PC-3 (cell line): ENCODE measurements at regions not wholly inside any gene's neighbourhood (a gene's known extent, or its start where the extent isn't known, plus 50 kb on each side); places are given as distances from the start of the nearest gene placed in this dataset.

ENCODE experiments used
- ATAC-seq: fragments of 200-7000 bp; cut with Tn5 transposase; 2 replicates; pipeline ENCODE4 v1.9.1; 2020; ENCODE audit warnings: mild to moderate bottlenecking, moderate library complexity
- BruUV-seq: library from RNA; stranded (reverse); fragments of 400-500 nt; replicated peaks from 2 replicates; lab custom pipeline; 2021; lab: Mats Ljungman, UMichigan
- CTCF ChIA-PET: fragments of 300-600 bp; sonication (Branson Sonifier 250); formaldehyde crosslinking; loops from one replicate; lab custom pipeline; 2022; ENCODE audit warnings: antibody characterized with exemption; lab: Charles Lee
- POLR2A ChIA-PET: fragments of 300-600 bp; sonication (Branson Sonifier 250); formaldehyde crosslinking; loops from one replicate; lab custom pipeline; 2022; ENCODE audit warnings: antibody characterized with exemption; ENCODE audit not compliant: unreplicated experiment; lab: Charles Lee
- DNase-seq: peaks from one replicate; pipeline ENCODE4 v3.0.0-alpha.2; 2015
- H2AFZ ChIP-seq: fragments of 300-600 bp; sonication (generic); 2 replicates; pipeline ENCODE4 v1.6.0; 2016; ENCODE audit warnings: antibody characterized with exemption, low read length
- H3F3A ChIP-seq: fragments of 300-600 bp; sonication (generic); one replicate; pipeline ENCODE4 v1.6.0; 2017; ENCODE audit warnings: antibody characterized with exemption, low read length, control low read depth, mild to moderate bottlenecking; ENCODE audit not compliant: unreplicated experiment
- H3K27ac ChIP-seq: fragments of 300-600 bp; sonication (generic); 2 replicates; pipeline ENCODE4 v1.5.1; 2016; ENCODE audit warnings: mild to moderate bottlenecking, low read length
- H3K27me3 ChIP-seq: fragments of 300-600 bp; sonication (generic); 2 replicates; pipeline ENCODE4 v1.6.1; 2016; ENCODE audit warnings: low read length, mixed read lengths
- H3K36me3 ChIP-seq: fragments of 300-600 bp; sonication (generic); 2 replicates; pipeline ENCODE4 v1.6.1; 2016; ENCODE audit warnings: low read depth, mixed run types, low read length, mixed read lengths
- H3K4me1 ChIP-seq: fragments of 300-600 bp; sonication (generic); 2 replicates; pipeline ENCODE4 v1.5.1; 2016; ENCODE audit warnings: low read length; ENCODE audit not compliant: insufficient read depth
- H3K4me2 ChIP-seq: fragments of 300-600 bp; sonication (generic); 2 replicates; pipeline ENCODE4 v1.6.0; 2016; ENCODE audit warnings: low read length
- H3K4me3 ChIP-seq: fragments of 300-600 bp; sonication (generic); 2 replicates; pipeline ENCODE4 v1.5.1; 2016; ENCODE audit warnings: mild to moderate bottlenecking, low read length, mixed read lengths
- H3K79me2 ChIP-seq: fragments of 300-600 bp; sonication (generic); 2 replicates; pipeline ENCODE4 v1.6.1; 2017; ENCODE audit warnings: low read length, mixed read lengths
- H3K9ac ChIP-seq: fragments of 300-600 bp; sonication (generic); 2 replicates; pipeline ENCODE4 v1.6.0; 2016; ENCODE audit warnings: mild to moderate bottlenecking, low read length
- H3K9me2 ChIP-seq: fragments of 300-600 bp; sonication (generic); replicated peaks from 2 replicates; pipeline ENCODE4 v1.6.1; 2016; ENCODE audit warnings: mixed run types, low read length, mixed read lengths
- H3K9me3 ChIP-seq: fragments of 300-600 bp; sonication (generic); 2 replicates; pipeline ENCODE4 v1.6.1; 2016; ENCODE audit warnings: low read length, mixed read lengths
- H4K20me1 ChIP-seq: fragments of 300-600 bp; sonication (generic); 2 replicates; pipeline ENCODE4 v1.6.1; 2016; ENCODE audit warnings: low read length, mixed read lengths
- EZH2 ChIP-seq: fragments of 300-600 bp; sonication (generic); IDR thresholded peaks from one replicate; pipeline ENCODE4 v1.6.1; 2017; ENCODE audit warnings: antibody characterized with exemption, mild to moderate bottlenecking, low read length; ENCODE audit not compliant: unreplicated experiment
- EZH2phosphoT487 ChIP-seq: fragments of 300-600 bp; sonication (generic); IDR thresholded peaks from 2 replicates; pipeline ENCODE4 v1.6.1; 2018; ENCODE audit warnings: mild to moderate bottlenecking, antibody characterized with exemption, low read length, borderline replicate concordance
- intact Hi-C: fragments of 100-400 bp; cut with micrococcal nuclease; formaldehyde crosslinking; loops from 2 replicates; pipeline ENCODE4 v1.9.0; 2023
- TF ChIP-seq, protein P1 (sequence below): fragments of 300-600 bp; sonication (generic); conservative IDR thresholded peaks from 2 replicates; pipeline ENCODE4 v1.5.1; 2017; ENCODE audit warnings: antibody characterized with exemption, low read depth, mild to moderate bottlenecking, low read length

DNA sequence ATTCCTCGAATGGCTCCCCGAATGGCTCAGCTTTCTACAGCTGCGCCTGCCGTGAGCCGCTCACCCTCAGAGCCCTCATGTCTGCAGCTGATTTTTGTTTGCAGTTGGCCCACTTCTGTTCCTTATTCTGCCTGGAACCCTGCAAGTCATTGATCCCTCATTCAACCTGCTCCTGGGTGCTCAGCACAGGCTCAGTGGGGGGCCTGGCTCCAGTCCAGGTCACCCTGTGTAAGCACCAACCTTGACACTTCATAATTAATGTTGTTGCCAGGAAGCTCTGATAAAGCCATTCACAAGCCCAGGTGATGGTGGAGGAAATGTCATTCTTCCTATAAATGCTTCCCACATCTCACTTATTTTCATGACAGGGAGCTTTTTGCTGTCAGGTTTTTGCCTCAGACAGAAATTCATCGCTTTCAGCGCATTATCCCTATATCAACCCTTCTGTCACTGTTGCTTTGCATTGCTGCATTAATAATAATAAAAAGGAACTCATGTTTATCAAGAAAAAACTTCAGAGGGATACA is 85.7 kb downstream of the F11 start:
- H3K27me3 ChIP-seq, result peaks cover 29% of the 10 kb centered on the region
- no peak overlapping the region for H3K9ac ChIP-seq
- H3K9me3 ChIP-seq, result no peaks in the 10 kb centered on the region
- ATAC-seq (no peak), DNase-seq (no peak)
- no peaks in the 10 kb centered on the region for H3F3A ChIP-seq
- H2AFZ ChIP-seq, result no peak overlapping the region
- ChIA-PET CTCF (no interaction called here), POLR2A (no interaction called here)
- H4K20me1 ChIP-seq, result no peaks in the 10 kb centered on the region
- no peaks in the 10 kb centered on the region for H3K36me3 ChIP-seq
- no peaks in the 10 kb centered on the region for H3K9me2 ChIP-seq
- H3K4me1 ChIP-seq, result no peaks in the 10 kb centered on the region
- intact Hi-C loops, result no loop called here
- no peak overlapping the region for H3K27ac ChIP-seq
- no peaks in the 10 kb centered on the region for H3K79me2 ChIP-seq
- H3K4me3 ChIP-seq, result no peak overlapping the region
- no peak overlapping the region for H3K4me2 ChIP-seq
- BruUV-seq, result no TSS peak
- TF ChIP-seq, protein P1, sequence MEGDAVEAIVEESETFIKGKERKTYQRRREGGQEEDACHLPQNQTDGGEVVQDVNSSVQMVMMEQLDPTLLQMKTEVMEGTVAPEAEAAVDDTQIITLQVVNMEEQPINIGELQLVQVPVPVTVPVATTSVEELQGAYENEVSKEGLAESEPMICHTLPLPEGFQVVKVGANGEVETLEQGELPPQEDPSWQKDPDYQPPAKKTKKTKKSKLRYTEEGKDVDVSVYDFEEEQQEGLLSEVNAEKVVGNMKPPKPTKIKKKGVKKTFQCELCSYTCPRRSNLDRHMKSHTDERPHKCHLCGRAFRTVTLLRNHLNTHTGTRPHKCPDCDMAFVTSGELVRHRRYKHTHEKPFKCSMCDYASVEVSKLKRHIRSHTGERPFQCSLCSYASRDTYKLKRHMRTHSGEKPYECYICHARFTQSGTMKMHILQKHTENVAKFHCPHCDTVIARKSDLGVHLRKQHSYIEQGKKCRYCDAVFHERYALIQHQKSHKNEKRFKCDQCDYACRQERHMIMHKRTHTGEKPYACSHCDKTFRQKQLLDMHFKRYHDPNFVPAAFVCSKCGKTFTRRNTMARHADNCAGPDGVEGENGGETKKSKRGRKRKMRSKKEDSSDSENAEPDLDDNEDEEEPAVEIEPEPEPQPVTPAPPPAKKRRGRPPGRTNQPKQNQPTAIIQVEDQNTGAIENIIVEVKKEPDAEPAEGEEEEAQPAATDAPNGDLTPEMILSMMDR, result no peak
- TF ChIP-seq EZH2 (no peak), EZH2phosphoT487 (no peak)

DNA sequence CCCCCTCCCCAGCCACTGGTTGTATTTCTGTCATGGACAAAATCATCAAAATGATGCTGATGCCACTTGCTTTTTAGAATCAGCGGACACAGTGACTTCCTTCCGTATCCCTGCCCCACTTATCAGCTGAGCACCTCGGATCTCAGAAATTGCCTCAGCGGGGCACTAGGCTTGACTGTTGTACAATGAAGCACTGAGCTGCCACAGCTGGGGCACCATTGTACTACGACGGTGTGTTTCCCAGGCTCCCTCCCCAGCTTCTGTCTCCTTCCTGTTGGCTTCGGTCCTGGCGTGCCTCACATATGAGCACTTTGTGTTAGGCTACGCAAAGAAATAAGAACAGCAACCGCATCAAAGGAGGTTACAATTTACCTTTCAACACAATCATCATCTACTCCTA is 82.4 kb downstream of the F11 start:
- CTCF ChIA-PET, result no interaction called here
- no peak for DNase-seq
- intact Hi-C loops, result no loop called here
- Histone ChIP-seq H3K9me3 (no peaks in the 10 kb centered on the region), H3K27ac (no peak overlapping the region), H3F3A (no peaks in the 10 kb centered on the region), H4K20me1 (no peaks in the 10 kb centered on the region), H2AFZ (no peak overlapping the region), H3K4me2 (no peak overlapping the region), H3K9me2 (no peaks in the 10 kb centered on the region), H3K4me3 (no peak overlapping the region), H3K27me3 (peaks cover 44% of the 10 kb centered on the region), H3K4me1 (no peaks in the 10 kb centered on the region), H3K9ac (no peak overlapping the region), H3K36me3 (no peaks in the 10 kb centered on the region), H3K79me2 (no peaks in the 10 kb centered on the region)
- no peak for ATAC-seq
- BruUV-seq, result no TSS peak
- TF ChIP-seq, protein P1, result no peak
- POLR2A ChIA-PET, result no interaction called here

DNA sequence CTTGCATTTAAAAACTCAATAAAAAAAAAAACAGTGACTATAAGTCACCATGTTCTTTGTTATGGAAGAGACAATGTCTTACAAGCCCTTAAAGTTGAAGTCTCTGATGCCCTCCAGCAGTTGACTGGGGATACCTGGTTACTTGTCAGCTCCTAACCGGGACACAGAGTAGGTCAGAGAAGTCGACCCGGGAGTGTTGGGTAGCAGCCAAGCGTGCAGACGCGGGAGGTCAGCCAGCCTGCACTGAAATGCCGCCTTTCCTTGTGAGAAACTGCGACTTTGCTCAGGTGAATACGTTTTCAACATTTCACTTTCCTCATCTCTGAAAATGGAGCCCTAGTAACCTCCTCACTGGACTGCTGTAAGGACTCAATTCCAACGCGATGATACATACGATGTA is 81.8 kb downstream of the F11 start:
- no TSS peak for BruUV-seq
- no peak for DNase-seq
- H3K27me3 ChIP-seq, result peaks cover 44% of the 10 kb centered on the region
- H4K20me1 ChIP-seq, result no peaks in the 10 kb centered on the region
- no peak overlapping the region for H3K4me2 ChIP-seq
- H3K79me2 ChIP-seq, result no peaks in the 10 kb centered on the region
- TF ChIP-seq, protein P1, result no peak
- no peak for TF ChIP-seq EZH2phosphoT487
- TF ChIP-seq EZH2, result no peak
- H3K9me2 ChIP-seq, result no peaks in the 10 kb centered on the region
- no peaks in the 10 kb centered on the region for H3K36me3 ChIP-seq
- intact Hi-C loops, result no loop called here
- no peak overlapping the region for H3K27ac ChIP-seq
- H3K4me1 ChIP-seq, result no peaks in the 10 kb centered on the region
- no peaks in the 10 kb centered on the region for H3F3A ChIP-seq
- H3K9me3 ChIP-seq, result no peaks in the 10 kb centered on the region
- CTCF ChIA-PET, result no interaction called here
- H3K4me3 ChIP-seq, result no peak overlapping the region
- ATAC-seq, result no peak
- H2AFZ ChIP-seq, result no peak overlapping the region
- H3K9ac ChIP-seq, result no peak overlapping the region
- POLR2A ChIA-PET, result no interaction called here
